Keratinocyte (primary cell): ENCODE measurements at regions not wholly inside any gene's neighbourhood (a gene's known extent, or its start where the extent isn't known, plus 50 kb on each side); places are given as distances from the start of the nearest gene placed in this dataset.

ENCODE experiments used
- CTCF ChIP-seq, 3 experiments: IDR thresholded peaks in 1 of 3; conservative IDR thresholded peaks in 1 of 3; optimal IDR thresholded peaks in 1 of 3; 2 replicates in 2 of 3; 3 replicates in 1 of 3; pipeline versions ENCODE3 to v1.5.1; 2011; ENCODE audit warnings: low read length in 3 of 3, mild to moderate bottlenecking in 3 of 3, moderate library complexity in 2 of 3, control low read depth in 1 of 3, inconsistent platforms in 1 of 3; ENCODE audit not compliant: insufficient read depth in 2 of 3; ENCODE audit errors: extremely low read depth in 1 of 3
- EZH2 ChIP-seq: IDR thresholded peaks from one replicate; pipeline ENCODE4 v1.6.1; 2012; ENCODE audit warnings: inconsistent platforms, mild to moderate bottlenecking, low read length, moderate library complexity

GRCh38 chr9:73996844-73997243, 500.3 kb upstream of the RORB start:
- TF ChIP-seq CTCF (optimal IDR thresholded peaks at IDR 0.05 in 1 of 3, IDR thresholded peaks at IDR 0.05 in 1 of 3, conservative IDR thresholded peaks at IDR 0.05 in 1 of 3; ENCODE audit: extremely low read depth in 1 of 3, insufficient read depth in 2 of 3, low read length in 3 of 3) (no peak), EZH2 (no peak)
